Cortex of kidney (tissue), 1 donor: ENCODE measurements at regions not wholly inside any gene's neighbourhood (a gene's known extent, or its start where the extent isn't known, plus 50 kb on each side); places are given as distances from the start of the nearest gene placed in this dataset.
"Not testable (repeated sequence)": the region's sequence is repeated elsewhere in the genome, so short reads cannot be mapped to it uniquely, and the experiment has no call there.

ENCODE experiments used
- DNase-seq: peaks from one replicate; lab custom pipeline; 2025; lab: John Stamatoyannopoulos, UW

- DNase-seq, result no peak
These were observed 55.9 kb downstream of the ZBTB18 start for GRCh38 chr1:244106837-244107493.

GRCh38 chr1:244111027-244111426 is 59.9 kb downstream of the ZBTB18 start:
- DNase-seq, result no peak

- no peak for DNase-seq
These were observed 61.0 kb downstream of the ZBTB18 start for GRCh38 chr1:244112041-244112440.

GRCh38 chr1:244112636-244113035 is 61.6 kb downstream of the ZBTB18 start:
- no peak for DNase-seq

GRCh38 chr1:244113532-244114320 is 62.6 kb downstream of the ZBTB18 start:
- DNase-seq, result no peak

GRCh38 chr1:244114892-244115291 is 63.8 kb downstream of the ZBTB18 start:
- no peak for DNase-seq

- DNase-seq, result no peak
These were observed 65.9 kb downstream of the ZBTB18 start for GRCh38 chr1:244116946-244117345.

GRCh38 chr1:244118109-244118761 is 67.2 kb downstream of the ZBTB18 start:
- DNase-seq, result no peak

GRCh38 chr1:244128591-244129383 is 77.7 kb downstream of the ZBTB18 start:
- DNase-seq, result no peak

- DNase-seq, result no peak
These were observed 86.2 kb downstream of the ZBTB18 start for GRCh38 chr1:244137276-244137675.

- no peak for DNase-seq
These were observed 86.6 kb downstream of the ZBTB18 start for GRCh38 chr1:244137725-244138124.

- DNase-seq, result no peak
These were observed 87.3 kb downstream of the ZBTB18 start for GRCh38 chr1:244138399-244138798.

- DNase-seq, result no peak
These were observed 88.6 kb downstream of the ZBTB18 start for GRCh38 chr1:244139655-244140054.

GRCh38 chr1:244140420-244140819 is 89.3 kb downstream of the ZBTB18 start:
- no peak for DNase-seq

GRCh38 chr1:244144053-244144452 is 93.0 kb downstream of the ZBTB18 start:
- DNase-seq, result no peak

GRCh38 chr1:244150071-244150470 is 99.0 kb downstream of the ZBTB18 start:
- DNase-seq, result no peak

- DNase-seq, result no peak
These were observed 99.6 kb downstream of the ZBTB18 start for GRCh38 chr1:244150665-244151064.

- no peak for DNase-seq
These were observed 100.5 kb downstream of the ZBTB18 start for GRCh38 chr1:244151537-244151936.

GRCh38 chr1:244154508-244154871 is 103.4 kb downstream of the ZBTB18 start:
- DNase-seq, result no peak

GRCh38 chr1:244154872-244155531 is 103.9 kb downstream of the ZBTB18 start:
- DNase-seq, result no peak

GRCh38 chr1:244155661-244156060 is 104.6 kb downstream of the ZBTB18 start:
- DNase-seq, result no peak

- not testable (repeated sequence) for DNase-seq
These were observed 105.5 kb downstream of the ZBTB18 start for GRCh38 chr1:244156617-244157016.
